ENCODE measurements at regions not wholly inside any gene's neighbourhood (a gene's known extent, or its start where the extent isn't known, plus 50 kb on each side); places are given as distances from the start of the nearest gene placed in this dataset.

DNA sequence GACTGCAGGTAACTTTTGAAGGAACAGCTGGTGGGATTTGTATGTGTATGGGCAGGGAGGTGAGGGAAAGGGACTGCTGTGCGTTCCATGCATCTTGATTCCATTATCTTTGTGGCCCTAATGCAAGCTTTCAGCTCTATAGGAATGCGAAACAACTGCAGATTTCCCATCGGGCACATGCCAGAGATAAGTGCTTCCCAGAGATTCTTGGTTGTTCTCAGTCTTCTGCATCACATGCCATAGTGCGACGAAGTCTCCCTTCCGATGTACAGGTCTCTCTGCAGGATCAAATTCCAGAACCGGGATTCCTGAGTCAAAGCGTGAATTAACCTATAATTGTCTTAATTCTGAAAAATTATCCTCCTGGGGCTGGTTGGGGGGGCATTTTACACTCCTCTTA lies 72.6 kb upstream of the NSMCE3 start:
- TF ChIP-seq YY1 (IDR thresholded peaks at IDR 0.05; ENCODE audit: insufficient read depth, insufficient read length) = no peak
- TF ChIP-seq SUZ12 (IDR thresholded peaks at IDR 0.05; ENCODE audit: extremely low read depth, insufficient read depth, insufficient read length) = no peak

All from NT2/D1 (cell line).